Activated CD4-positive, alpha-beta T cell treated with anti-CD3 and anti-CD28 coated beads, Interleukin-2, amount 50 U/mL, for 16 hours (primary cell): ENCODE measurements at regions not wholly inside any gene's neighbourhood (a gene's known extent, or its start where the extent isn't known, plus 50 kb on each side); places are given as distances from the start of the nearest gene placed in this dataset.
A peak's percentile ranks its signal among the peaks of the same experiment; 100 is the strongest.
"Not testable (repeated sequence)": the region's sequence is repeated elsewhere in the genome, so short reads cannot be mapped to it uniquely, and the experiment has no call there.

Experiments
- DNase-seq: peaks from one replicate; pipeline ENCODE4 v3.0.0-alpha.2; 2020

DNA sequence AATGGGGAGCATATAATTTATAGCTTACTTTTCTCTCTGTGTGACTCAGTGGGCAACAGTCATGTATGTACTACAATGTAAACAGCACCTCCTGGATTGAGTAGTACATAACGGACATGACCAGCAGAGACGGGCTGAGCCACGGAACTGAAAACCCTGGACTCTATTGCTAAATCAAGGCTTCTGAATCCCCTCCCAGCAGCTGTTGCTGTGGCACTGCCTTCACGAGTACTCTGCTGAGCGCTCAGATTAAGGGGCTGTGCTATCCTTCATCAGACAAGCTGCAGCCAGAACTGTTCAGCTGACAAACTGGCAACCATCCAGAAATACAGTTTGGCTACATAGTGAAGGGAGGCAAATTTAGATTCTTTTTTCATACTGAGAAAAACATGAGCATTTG, 131.3 kb upstream of the CCDC180 start:
- no peak for DNase-seq

DNA sequence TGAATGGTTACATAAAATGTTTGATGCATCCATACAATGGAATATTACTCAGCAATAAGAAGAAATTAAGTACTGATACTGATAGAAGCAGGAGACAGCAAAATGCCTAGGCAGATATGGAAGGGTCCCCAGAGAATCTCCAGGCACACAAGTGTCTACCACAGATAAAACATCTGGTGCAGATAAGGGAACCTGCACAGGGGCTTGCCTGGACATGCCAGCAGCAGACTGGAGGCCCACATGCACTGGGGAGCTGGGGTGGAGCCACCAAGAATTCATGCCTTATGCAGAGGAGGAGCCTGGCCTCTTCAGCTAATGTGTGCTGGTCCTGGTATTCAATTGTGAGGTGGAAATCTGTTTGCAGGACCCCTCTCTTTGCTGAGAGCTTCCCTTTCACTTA, 129.2 kb upstream of the CTSV start:
- not testable (repeated sequence) for DNase-seq

DNA sequence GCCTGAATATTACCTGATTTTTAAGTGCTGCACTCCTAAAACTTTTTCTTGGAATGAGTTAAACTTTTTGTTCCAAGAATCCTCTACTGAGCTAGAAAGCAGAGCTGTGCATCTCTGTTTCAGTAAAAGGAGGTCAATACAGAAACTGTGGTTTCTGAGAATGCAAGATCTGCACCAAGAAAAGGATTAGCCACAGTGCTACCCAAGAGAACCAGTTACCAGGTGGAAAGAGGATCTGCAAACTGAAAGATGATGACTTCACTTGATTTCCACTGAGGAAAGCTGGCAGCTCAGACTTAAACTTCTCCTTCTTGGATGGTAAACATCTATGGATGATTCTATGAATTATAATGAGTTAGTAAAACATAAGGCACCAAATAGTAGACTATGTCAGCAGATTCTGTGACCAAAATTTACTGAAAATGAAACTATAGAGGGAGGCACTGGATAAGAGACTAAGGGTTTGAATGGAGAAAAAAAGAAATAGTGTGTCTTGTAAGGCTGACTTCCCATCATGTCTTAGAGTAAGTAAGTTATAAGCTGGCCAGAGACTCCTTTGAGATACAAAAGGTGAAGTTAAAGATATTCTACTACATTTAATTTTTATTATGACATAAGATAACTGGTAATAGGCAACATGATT, 127.7 kb upstream of the CTSV start:
- DNase-seq = peak; percentile 54

DNA sequence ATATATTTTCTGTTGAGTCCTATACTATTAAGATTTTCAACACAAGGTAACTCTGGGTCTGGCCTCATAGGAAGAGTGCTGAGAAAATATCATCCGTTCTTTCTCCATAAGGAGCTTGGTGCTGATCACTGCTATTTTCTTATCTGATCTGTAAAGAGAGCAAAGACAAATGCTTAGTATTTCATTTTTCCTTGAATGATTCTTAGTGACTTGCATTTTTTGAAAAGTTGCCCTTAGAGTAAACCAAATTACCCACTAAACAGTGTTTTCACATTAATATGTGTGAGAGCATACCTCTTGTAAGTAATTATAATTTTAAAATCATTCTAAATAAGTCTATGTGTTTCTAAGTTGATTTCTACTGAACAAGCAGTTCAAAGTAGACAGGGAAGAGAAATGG, 121.3 kb upstream of the CTSV start:
- no peak for DNase-seq

DNA sequence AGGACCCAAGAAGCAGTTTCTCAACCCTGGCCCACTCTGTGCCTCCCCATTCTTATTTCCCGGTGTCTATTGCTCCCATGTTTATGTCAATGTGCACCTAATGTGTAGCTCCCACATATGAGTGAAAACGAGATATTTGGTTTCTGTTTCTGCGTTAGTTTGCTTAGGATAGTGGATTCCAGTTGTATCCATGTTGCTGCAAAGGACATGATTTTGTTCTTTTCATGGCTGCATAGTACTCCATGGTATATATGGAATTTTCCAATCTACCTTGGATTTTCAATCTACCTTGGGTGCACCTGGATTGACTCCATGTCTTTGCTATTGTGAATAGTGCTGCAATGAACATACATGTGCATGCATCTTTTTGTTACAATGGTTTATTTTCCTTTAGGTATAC, 119.8 kb upstream of the CTSV start:
- DNase-seq = not testable (repeated sequence)

DNA sequence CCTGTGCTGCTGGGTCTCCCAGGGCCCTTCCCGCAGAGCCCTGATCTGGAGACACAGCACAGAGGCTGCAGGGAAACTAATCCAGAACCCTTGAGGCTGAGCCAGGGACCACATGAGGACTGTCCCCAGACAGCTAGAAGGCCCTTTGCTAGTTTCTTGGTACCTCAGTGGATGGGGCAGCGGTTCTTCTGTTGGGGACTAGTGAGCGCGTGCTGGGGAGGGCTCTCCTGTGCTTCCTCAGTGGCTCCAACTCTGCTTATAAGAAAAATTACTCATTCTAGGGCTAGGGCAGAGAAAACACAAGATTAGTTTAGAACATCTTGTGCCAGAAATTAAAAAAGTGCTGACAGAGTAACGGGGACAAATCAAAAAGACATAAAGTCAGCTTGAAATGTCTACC, 116.5 kb upstream of the CTSV start:
- not testable (repeated sequence) for DNase-seq

DNA sequence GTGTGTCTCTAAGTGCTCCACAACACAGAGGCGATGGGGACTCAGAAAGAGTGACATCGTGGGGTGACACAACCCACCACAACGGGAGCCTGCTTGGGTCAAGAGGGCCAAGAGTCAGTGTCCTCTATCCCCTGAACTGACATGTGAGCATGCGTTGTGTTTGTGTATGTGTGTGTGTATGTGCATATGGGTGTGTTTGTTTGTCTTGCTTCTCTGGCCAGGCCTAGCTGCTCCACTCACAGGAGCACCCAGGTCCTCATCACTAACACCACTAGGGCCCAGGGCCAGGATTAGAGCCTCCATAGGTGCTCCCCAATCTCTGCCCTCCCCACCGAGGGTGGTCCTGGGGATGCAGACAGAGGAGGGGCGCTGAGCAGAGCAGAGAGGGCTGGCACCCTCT, 115.0 kb upstream of the CTSV start:
- no peak for DNase-seq

DNA sequence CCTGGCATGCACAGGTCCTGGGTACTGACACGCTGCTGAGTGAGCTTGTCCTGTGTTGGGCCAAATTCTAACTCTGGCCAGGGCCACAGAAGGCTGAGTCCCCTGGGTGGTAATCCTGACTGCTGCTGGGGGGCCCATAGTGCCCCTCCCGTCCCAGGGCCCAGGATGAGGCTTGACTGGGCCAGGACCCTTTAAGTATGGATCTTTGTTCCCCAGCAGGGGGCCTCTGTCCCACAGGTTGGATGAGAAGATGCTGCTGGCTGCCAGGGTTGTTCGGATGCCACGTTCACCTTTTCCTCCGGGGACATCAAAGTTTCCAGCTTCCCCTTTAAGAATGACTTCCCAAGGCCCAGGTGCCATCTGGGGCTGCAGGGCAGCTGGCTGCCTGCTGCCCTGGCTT, 114.2 kb upstream of the CTSV start:
- DNase-seq = not testable (repeated sequence)

DNA sequence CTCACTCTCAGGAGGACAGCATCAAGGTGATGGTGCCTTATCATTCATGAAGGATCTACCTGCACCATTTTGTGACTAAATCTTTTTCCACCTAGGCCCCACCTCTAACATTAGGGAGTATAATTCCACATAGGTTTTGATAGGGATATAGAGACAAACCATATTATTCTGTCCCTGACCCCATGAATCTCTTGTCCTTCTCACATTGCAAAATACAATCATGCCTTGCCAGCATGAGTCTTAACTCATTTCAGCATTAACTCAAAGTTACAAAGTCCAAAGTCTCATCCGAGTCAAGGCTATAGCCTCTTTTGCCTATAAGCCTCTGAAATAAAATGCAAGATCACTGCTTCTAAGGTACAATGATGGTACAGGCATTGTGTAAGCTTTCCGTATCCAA, 111.5 kb upstream of the CTSV start:
- not testable (repeated sequence) for DNase-seq

DNA sequence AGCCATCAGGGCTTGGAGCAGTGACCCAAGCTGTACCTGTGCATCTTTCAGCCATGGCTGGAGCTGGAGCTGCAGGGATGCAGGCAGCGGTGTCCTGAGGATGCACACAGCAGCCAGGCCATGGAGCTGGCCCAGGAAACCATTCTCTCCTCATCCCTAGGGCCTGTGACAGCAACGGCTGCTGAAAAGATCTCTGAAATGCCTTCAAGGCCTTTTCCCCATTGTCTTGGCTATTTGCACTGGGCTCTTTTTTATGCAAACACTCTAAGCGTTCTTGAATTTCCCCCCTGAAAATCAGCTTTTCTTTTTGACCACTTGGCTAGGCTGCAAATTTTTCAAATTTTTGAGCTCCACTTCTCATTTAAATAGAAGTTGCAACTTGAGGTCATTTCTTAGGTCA, 109.5 kb upstream of the CTSV start:
- not testable (repeated sequence) for DNase-seq

DNA sequence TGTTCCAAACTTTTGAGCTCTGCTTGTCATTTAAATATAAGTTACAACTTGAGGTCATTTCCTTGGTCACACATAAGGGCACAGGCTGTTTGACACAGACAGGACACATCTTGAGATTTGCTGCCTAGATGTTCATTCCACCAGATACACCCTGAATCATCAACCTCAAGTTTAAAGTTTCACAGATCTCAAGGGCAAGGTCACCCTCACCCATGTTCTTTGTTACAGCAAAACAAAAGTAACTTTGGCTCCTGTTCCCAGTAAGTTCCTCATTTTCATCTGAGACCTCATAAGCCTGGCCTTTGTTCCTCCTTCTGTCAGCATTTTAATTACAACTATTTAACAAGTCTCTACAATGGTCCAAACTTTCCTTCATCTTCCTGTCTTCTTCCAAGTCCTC, 106.7 kb upstream of the CTSV start:
- DNase-seq = not testable (repeated sequence)

DNA sequence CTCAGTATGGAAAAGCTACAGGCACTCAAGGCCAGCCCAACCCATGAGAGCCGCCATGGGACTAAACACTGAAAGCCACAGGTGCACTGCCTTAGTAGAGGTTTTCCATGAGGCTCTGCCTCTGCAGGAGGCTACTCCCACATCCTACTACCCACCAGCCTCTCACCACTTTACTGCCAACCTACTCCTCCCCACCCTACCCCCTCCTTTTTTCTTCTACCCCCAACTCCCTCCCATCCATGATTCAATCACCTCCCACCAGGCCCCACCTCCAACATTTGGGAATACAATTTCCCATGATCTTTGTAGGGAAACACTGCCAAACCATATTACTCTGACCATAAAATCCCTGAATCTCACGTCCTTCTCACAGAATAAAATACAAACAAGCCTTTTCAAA, 101.6 kb upstream of the CTSV start:
- DNase-seq = no peak

DNA sequence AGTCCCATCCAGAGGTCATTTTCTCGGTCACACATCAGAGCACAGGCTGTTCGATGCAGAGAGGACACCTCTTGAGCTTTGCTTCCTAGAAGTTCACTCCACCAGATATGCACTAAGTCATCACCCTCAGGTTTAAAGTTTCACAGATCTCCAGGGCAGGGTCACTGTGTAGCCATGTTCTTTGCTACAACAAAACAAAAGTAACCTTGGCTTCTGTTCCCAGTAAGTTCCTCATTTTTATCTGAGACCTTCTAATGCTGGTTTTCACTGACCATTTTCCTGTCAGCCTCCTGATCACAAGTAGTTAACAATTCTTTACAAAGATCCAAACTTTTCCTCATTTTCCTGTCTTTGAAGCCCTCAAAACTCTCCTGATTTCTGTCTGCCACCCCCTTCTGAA, 97.5 kb upstream of the CTSV start:
- DNase-seq = no peak

DNA sequence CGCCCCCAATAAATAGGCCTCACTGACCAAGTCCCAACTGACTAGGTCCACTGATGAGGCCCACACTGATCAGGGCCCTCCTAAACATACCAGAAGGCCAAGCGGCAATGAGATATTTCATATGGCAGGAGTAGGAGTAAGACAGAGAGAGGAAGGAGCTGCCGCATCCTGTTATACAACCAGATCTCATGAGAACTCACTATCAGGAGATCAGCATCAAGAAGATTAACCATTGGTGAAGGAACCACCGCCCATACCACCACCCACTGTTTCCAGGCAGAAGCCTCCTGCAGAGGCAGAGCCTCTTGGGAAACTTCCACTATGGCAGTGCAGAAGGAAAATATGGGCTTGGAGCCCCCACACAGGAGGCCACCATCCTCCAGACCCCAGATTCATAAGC, 95.0 kb upstream of the CTSV start:
- not testable (repeated sequence) for DNase-seq

DNA sequence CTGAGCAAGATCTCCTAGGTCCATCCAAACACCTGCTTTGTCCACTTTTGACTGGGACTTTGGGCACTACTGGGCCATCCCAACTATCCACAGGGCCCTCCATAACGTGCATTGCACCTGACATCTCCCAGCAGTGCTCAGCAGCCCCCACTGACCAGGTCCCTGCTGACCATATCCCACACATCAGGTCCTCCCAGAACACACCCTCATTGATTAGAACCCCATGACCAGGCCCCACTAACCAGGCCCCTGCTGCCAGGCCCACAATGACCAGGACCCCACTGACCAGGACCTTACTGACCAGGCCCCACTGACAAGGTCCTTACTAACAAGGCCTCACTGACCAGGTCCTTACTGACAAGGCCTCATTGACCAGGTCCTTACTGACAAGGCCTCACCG, 93.9 kb upstream of the CTSV start:
- no peak for DNase-seq

DNA sequence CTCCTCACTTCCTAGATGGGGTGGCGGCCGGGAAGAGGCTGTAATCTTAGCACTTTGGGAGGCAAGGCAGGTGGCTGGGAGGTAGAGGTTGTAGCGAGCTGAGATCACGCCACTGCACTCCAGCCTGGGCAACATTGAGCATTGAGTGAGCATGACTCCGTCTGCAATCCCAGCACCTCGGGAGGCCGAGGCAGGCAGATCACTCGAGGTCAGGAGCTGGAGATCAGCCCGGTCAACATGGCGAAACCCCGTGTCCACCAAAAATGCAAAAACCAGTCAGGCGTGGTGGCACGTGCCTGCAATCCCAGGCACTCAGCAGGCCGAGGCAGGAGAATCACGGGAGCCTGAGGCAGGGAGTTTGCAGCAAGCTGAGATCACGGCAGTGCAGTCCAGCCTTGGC, 91.9 kb upstream of the CTSV start:
- DNase-seq = not testable (repeated sequence)

DNA sequence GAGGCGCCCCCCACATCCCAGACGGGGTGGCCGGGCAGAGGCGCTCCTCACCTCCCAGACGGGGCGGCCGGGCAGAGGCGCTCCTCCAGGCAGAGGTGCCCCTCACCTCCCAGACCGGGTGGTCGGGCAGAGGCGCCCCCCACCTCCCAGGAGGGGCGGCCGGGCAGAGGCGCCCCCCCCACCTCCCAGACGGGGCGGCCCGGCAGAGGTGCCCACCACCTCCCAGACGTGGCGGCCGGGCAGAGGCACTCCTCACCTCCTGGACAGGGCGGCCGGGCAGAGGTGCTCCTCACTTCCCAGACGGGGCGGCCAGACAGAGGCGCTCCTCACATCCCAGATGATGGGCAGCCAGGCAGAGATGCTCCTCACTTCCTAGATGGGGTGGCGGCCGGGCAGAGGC, 91.4 kb upstream of the CTSV start:
- not testable (repeated sequence) for DNase-seq

DNA sequence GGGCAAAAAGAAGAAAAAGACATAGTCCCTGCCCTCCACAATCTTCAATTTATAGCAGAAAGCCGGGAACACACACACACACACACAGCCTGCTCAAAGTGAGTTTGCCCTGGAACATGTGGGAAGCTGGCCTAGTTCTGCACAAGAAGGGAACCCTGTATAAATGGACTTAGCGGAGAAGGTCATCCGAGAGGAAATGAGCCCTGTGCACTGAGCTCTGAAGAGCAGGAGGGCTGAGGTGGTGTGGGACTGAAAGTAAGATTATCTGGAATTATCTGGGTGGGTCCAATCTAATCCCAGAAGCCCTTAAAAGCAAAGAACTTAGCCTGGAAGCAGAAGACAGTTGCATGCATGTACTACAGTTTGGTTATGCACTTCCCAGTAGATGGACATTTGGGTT, 90.0 kb upstream of the CTSV start:
- no peak for DNase-seq

DNA sequence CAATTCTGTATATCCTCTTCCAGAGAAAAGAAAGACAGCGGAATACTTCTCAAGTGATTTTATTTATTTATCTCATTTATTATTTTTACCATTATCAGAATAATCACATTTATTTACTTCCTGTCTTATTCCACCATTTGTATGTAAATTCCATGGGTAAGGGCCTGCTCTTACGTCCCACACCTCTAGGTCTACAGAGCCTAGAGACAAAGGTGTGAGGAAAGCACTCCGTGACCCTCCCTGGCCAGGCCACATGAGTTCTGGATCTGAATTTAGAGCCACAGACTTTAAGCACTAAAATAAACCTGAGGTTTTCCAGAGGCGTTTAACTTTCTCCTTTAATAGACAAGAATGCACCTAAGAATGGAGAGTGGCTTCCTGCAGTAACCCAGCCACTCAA, 85.3 kb upstream of the CTSV start:
- DNase-seq = no peak

DNA sequence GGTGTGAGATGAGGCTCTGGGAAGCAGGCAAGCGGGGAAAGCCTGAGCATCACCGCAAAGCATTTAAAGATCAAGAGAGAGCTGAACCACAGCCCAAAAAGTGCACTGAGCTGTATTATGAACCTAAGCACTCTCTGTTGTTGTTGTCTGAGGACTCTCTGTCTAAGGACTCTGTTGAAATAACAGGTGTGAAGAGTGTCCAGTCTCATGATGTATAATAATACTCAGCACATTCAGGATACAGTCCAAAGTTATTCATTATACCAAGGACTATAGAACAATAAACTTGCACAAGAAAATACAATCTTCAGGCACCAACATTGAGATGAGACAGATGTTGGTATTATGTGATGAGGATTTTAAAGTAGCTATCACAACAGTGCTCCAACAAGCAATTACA, 71.8 kb upstream of the CTSV start:
- DNase-seq = no peak

DNA sequence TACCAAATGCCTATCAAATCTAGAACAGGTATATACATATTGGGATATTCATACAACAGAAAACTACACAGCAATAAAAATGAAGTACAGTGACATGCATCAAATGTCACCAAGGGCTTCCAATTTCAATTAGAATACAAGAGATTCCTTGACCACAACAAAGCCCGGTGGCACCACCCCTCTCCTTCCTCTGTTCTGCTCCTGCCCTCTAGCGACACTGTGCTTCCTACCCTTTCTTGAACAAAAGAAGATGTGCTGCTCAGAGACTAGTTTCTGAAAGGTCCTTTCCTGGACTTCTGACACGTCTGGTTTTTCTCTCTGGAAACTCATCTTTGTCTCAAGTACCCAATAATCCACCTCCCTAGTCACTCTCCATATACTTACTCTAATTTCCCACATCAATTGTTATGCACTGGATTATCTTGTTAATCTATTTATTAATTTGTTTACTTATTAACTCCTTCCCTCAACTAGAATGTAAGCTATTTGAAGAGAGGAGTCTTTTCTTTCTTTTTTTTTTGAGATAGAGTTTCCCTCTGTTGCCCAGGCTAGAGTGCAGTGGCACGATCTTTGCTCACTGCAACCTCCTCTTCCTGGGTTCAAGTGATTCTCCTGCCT, 70.4 kb upstream of the CTSV start:
- peak; percentile 34 for DNase-seq

DNA sequence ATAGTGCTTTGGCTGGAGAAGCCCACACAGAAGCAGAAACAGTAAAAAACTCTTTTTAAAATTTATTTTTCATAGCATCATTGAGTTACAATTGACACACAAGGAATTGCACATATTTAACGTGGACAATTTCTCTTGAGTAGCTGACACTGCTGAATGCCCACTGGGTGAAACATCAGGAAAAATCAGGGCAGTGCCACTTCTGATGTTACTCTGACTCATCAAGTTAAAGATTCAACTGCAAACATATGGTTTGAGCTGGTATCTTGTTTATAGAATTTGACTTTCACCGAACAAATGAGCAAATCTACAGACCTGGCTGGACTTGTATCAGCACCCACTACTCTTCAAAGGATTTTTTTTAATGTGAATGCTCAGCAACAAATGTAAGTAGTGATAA, 66.3 kb upstream of the CTSV start:
- DNase-seq = not testable (repeated sequence)

DNA sequence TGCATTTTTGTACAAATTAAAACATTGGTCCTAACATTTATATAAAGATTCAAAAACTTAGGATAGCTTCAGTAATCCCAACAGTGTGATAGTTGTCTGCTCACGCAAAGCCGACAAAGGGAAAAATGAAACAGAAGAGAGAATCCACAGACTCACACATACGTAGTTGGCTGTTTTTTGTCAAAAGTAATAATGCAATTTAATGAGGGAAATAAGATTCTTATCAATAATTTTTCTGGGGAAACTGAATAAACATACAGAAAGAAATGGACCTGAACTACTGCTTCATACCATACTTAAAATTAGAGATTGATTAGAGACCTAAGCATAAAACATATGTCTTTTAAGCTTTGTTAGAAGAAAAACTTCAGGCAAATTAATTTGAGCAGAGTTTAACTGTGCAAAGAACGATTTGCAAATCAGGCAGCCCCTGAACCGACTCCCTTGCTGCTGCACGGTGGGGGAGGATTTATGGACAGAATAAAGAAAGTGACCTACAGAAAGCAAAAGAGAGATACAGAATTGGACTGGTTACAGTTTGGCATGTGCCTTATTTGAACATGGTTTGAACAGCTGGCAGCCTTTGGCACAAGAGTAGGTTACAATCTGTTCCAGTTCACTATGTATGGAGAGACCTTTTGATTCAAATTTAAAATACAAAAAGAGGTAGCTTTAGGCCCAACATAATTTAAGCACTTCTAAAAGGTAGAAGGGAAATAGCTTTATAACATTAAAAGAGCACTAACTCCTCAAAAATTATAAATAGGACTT, 64.9 kb upstream of the CTSV start:
- DNase-seq = not testable (repeated sequence)

DNA sequence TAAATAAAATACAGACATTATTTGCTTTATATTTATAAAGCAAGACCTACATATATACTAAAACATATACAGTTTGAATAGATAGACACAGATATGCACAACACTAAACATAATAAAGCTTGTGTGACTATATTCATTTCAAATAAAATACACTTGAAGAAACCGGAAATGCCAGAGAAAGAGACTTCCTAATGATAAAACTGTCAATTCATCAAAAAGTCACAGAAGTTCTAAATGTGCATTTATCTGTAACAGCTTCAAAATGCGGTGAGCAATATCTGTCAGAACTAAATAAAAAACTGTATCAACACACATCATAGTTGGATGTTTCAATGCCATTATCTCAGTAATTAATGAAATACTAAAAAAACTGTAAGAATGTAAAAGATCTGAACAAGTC, 60.6 kb upstream of the CTSV start:
- DNase-seq = not testable (repeated sequence)
